HG03432 (cell line): ENCODE measurements at regions not wholly inside any gene's neighbourhood (a gene's known extent, or its start where the extent isn't known, plus 50 kb on each side); places are given as distances from the start of the nearest gene placed in this dataset.

Experiments
- ATAC-seq: cut with Tn5 transposase; IDR thresholded peaks from one replicate; pipeline ENCODE4 v1.9.1; 2021; ENCODE audit warnings: mild to moderate bottlenecking, moderate library complexity; ENCODE audit not compliant: unreplicated experiment

- no peak for ATAC-seq
Observed at GRCh38 chr9:109937861-109938453, 158.0 kb downstream of the PALM2AKAP2 start.

GRCh38 chr9:109939698-109940342 is 159.8 kb downstream of the PALM2AKAP2 start:
- no peak for ATAC-seq

- no peak for ATAC-seq
Observed at GRCh38 chr9:109940561-109940960, 160.6 kb downstream of the PALM2AKAP2 start.

- no peak for ATAC-seq
Observed at GRCh38 chr9:109941771-109942170, 161.8 kb downstream of the PALM2AKAP2 start.

GRCh38 chr9:109945573-109945972 is 165.6 kb downstream of the PALM2AKAP2 start:
- ATAC-seq: no peak

- no peak for ATAC-seq
Observed at GRCh38 chr9:109948453-109948852, 168.5 kb downstream of the PALM2AKAP2 start.

- ATAC-seq: no peak
Observed at GRCh38 chr9:109950710-109951443, 170.9 kb downstream of the PALM2AKAP2 start.

GRCh38 chr9:109953300-109953699 is 173.3 kb downstream of the PALM2AKAP2 start:
- ATAC-seq: no peak

- ATAC-seq: no peak
Observed at GRCh38 chr9:109953813-109954497, 174.0 kb downstream of the PALM2AKAP2 start.

GRCh38 chr9:109956717-109957440 is 176.9 kb downstream of the PALM2AKAP2 start:
- ATAC-seq: no peak

- no peak for ATAC-seq
Observed at GRCh38 chr9:109959679-109960078, 179.7 kb downstream of the PALM2AKAP2 start.

- ATAC-seq: no peak
Observed at GRCh38 chr9:109961626-109962025, 181.6 kb downstream of the PALM2AKAP2 start.

- no peak for ATAC-seq
Observed at GRCh38 chr9:109962215-109962614, 182.2 kb downstream of the PALM2AKAP2 start.

- no peak for ATAC-seq
Observed at GRCh38 chr9:109963079-109963478, 183.1 kb downstream of the PALM2AKAP2 start.

GRCh38 chr9:109966643-109967368 is 186.8 kb downstream of the PALM2AKAP2 start:
- peak; percentile 50 for ATAC-seq

GRCh38 chr9:109967651-109968642 is 187.9 kb downstream of the PALM2AKAP2 start:
- ATAC-seq: peak; percentile 48

- no peak for ATAC-seq
Observed at GRCh38 chr9:109969011-109969410, 189.0 kb downstream of the PALM2AKAP2 start.

GRCh38 chr9:109969573-109970237 is 189.7 kb downstream of the PALM2AKAP2 start:
- ATAC-seq: no peak
